LoVo (cell line): ENCODE measurements at regions not wholly inside any gene's neighbourhood (a gene's known extent, or its start where the extent isn't known, plus 50 kb on each side); places are given as distances from the start of the nearest gene placed in this dataset.

ENCODE experiments used
- DNase-seq: peaks from one replicate; pipeline ENCODE4 v3.0.0-alpha.2; 2016; ENCODE audit warnings: low spot score

GRCh38 chr17:14762736-14763479, 462.0 kb downstream of the HS3ST3B1 start:
- no peak for DNase-seq

- no peak for DNase-seq
Observed at GRCh38 chr17:14760719-14761411, 460.0 kb downstream of the HS3ST3B1 start.

GRCh38 chr17:14760212-14760611, 459.3 kb downstream of the HS3ST3B1 start:
- DNase-seq, result no peak

- DNase-seq, result no peak
Observed at GRCh38 chr17:14759325-14759724, 458.4 kb downstream of the HS3ST3B1 start.

- no peak for DNase-seq
Observed at GRCh38 chr17:14756479-14756878, 455.6 kb downstream of the HS3ST3B1 start.

- DNase-seq, result no peak
Observed at GRCh38 chr17:14755002-14755401, 454.1 kb downstream of the HS3ST3B1 start.

GRCh38 chr17:14753383-14753782, 452.5 kb downstream of the HS3ST3B1 start:
- no peak for DNase-seq

GRCh38 chr17:14752011-14752410, 451.1 kb downstream of the HS3ST3B1 start:
- DNase-seq, result no peak

GRCh38 chr17:14750866-14751265, 450.0 kb downstream of the HS3ST3B1 start:
- no peak for DNase-seq

- no peak for DNase-seq
Observed at GRCh38 chr17:14749269-14749668, 448.4 kb downstream of the HS3ST3B1 start.

- no peak for DNase-seq
Observed at GRCh38 chr17:14748036-14748710, 447.3 kb downstream of the HS3ST3B1 start.

GRCh38 chr17:14747603-14747950, 446.7 kb downstream of the HS3ST3B1 start:
- no peak for DNase-seq

GRCh38 chr17:14746822-14747602, 446.1 kb downstream of the HS3ST3B1 start:
- no peak for DNase-seq

GRCh38 chr17:14745541-14745940, 444.7 kb downstream of the HS3ST3B1 start:
- no peak for DNase-seq

GRCh38 chr17:14744761-14745473, 444.0 kb downstream of the HS3ST3B1 start:
- DNase-seq, result no peak

GRCh38 chr17:14741491-14741890, 440.6 kb downstream of the HS3ST3B1 start:
- no peak for DNase-seq

- no peak for DNase-seq
Observed at GRCh38 chr17:14739656-14740431, 439.0 kb downstream of the HS3ST3B1 start.

- no peak for DNase-seq
Observed at GRCh38 chr17:14738652-14738988, 437.7 kb downstream of the HS3ST3B1 start.

- peak; percentile 33 for DNase-seq
Observed at GRCh38 chr17:14737984-14738651, 437.2 kb downstream of the HS3ST3B1 start.

GRCh38 chr17:14736631-14737030, 435.8 kb downstream of the HS3ST3B1 start:
- DNase-seq, result no peak
